Testis (tissue), 2 donors: ENCODE measurements at regions not wholly inside any gene's neighbourhood (a gene's known extent, or its start where the extent isn't known, plus 50 kb on each side); places are given as distances from the start of the nearest gene placed in this dataset.

Experiments used
- DNase-seq: peaks from one replicate; pipeline ENCODE4 v3.0.0-alpha.2; 2019
- H3K27ac ChIP-seq, 2 donors: fragments of 200-600 bp; sonication (generic); one replicate each; pipeline ENCODE4 v1.5.1; 2019
- H3K27me3 ChIP-seq: fragments of 200-600 bp; sonication (generic); one replicate; pipeline ENCODE4 v1.5.1; 2019
- H3K36me3 ChIP-seq: fragments of 200-600 bp; sonication (generic); one replicate; pipeline ENCODE4 v1.5.1; 2017; ENCODE audit warnings: low read depth; ENCODE audit errors: missing control alignments
- H3K4me1 ChIP-seq: fragments of 200-600 bp; sonication (generic); one replicate; pipeline ENCODE4 v1.5.1; 2019
- H3K4me3 ChIP-seq, 2 donors: fragments of 200-600 bp; sonication (generic); one replicate each; pipeline ENCODE4 v1.5.1; 2017 to 2019
- H3K9me3 ChIP-seq: fragments of 200-600 bp; sonication (generic); one replicate; pipeline ENCODE4 v1.5.1; 2017
- POLR2A ChIP-seq: fragments of 450-650 bp; IDR thresholded peaks from one replicate; pipeline ENCODE4 v1.6.1; 2017; ENCODE audit warnings: antibody characterized with exemption, mild to moderate bottlenecking, moderate library complexity
- WGBS, 2 donors: methylation state at CpG; one replicate each; pipeline ENCODE4 v1.1.5; 2018; 5-methylcytosine and 5-hydroxymethylcytosine counted together
- intact Hi-C: fragments of 100-400 bp; cut with DNase I; formaldehyde crosslinking; loops from one replicate; pipeline ENCODE4 v1.15.1; 2023; ENCODE audit warnings: low total_unique reads
- TF ChIP-seq, protein P1 (sequence below), 3 experiments: fragments of 450-650 bp in 2 of 3; fragments of 200-600 bp in 1 of 3; sonication (generic) in 1 of 3; IDR thresholded peaks; one replicate each; pipeline ENCODE4 v1.5.1; 2016 to 2019; ENCODE audit warnings: antibody characterized with exemption in 3 of 3, mild to moderate bottlenecking in 2 of 3, moderate library complexity in 1 of 3

DNA sequence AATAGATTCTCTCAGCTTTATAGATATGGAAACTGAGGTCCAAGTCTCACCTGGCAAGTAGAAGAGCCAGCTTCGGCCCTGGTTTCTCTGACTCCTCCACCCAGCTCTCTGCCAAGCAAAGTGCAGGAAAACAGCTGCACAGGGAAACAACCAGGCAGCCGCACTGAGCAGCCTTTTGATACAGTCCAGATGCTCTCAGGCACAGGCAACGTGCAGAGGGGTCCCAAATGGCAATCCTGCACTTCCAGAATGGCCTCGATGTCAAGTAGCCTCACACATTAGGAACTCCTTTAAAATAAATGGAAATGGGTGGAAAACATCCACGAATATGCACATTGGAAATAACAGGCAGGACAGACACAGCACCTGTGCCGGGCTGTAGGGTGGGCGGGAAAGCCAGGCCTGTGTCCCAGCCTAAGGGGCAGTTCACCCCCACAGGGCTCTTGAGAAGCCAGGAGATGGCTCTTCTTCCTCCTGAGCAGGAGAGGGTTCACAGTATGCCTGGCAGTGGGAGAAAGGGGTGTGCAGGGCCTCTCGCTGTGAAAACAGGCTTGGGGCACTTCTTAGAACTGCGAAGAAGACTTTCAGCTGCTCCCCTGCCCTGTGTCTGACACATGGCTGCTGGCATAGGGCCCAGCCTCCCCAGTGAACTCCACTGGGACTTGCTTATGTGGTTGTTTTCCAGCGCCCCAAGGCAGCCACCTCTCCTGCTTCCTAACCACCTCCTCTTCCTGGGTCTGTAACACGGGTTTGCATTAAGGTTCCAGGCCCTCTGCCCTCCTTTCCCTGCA lies 63.9 kb upstream of the TUBA3E start:
- Histone ChIP-seq H3K9me3 (no peaks in the 10 kb centered on the region), H3K27me3 (no peaks in the 10 kb centered on the region), H3K4me3 (no peak overlapping the region), H3K4me1 (no peaks in the 10 kb centered on the region), H3K27ac (no peak overlapping the region), H3K36me3 (no peaks in the 10 kb centered on the region)
- no peak for DNase-seq
- TF ChIP-seq POLR2A: no peak
- TF ChIP-seq, protein P1, sequence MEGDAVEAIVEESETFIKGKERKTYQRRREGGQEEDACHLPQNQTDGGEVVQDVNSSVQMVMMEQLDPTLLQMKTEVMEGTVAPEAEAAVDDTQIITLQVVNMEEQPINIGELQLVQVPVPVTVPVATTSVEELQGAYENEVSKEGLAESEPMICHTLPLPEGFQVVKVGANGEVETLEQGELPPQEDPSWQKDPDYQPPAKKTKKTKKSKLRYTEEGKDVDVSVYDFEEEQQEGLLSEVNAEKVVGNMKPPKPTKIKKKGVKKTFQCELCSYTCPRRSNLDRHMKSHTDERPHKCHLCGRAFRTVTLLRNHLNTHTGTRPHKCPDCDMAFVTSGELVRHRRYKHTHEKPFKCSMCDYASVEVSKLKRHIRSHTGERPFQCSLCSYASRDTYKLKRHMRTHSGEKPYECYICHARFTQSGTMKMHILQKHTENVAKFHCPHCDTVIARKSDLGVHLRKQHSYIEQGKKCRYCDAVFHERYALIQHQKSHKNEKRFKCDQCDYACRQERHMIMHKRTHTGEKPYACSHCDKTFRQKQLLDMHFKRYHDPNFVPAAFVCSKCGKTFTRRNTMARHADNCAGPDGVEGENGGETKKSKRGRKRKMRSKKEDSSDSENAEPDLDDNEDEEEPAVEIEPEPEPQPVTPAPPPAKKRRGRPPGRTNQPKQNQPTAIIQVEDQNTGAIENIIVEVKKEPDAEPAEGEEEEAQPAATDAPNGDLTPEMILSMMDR (IDR thresholded peaks at IDR 0.05): no peak
- WGBS, 2 donors: 71 to 79% methylated on average over 11 of the region's 11 CpGs
- intact Hi-C loops: no loop called here

GRCh38 chr2:130261099-130261498 lies 62.9 kb upstream of the TUBA3E start:
- Histone ChIP-seq H3K27ac (no peak overlapping the region), H3K27me3 (no peaks in the 10 kb centered on the region), H3K4me3 (no peak overlapping the region), H3K4me1 (no peaks in the 10 kb centered on the region), H3K9me3 (no peaks in the 10 kb centered on the region), H3K36me3 (no peaks in the 10 kb centered on the region)
- 85 to 88% methylated on average over 10 of the region's 10 CpGs for WGBS, 2 donors
- no peak for DNase-seq
- intact Hi-C loops: no loop called here
- TF ChIP-seq, protein P1 (IDR thresholded peaks at IDR 0.05): no peak
- TF ChIP-seq POLR2A: no peak

- DNase-seq: no peak
- Histone ChIP-seq H3K4me1 (no peaks in the 10 kb centered on the region), H3K36me3 (no peaks in the 10 kb centered on the region), H3K27ac (no peak overlapping the region), H3K9me3 (no peaks in the 10 kb centered on the region), H3K27me3 (no peaks in the 10 kb centered on the region), H3K4me3 (no peak overlapping the region)
- TF ChIP-seq, protein P1 (IDR thresholded peaks at IDR 0.05): no peak
- TF ChIP-seq POLR2A: no peak
- 51 to 62% methylated on average over 4 of the region's 4 CpGs for WGBS, 2 donors
- intact Hi-C loops: no loop called here
Observed at GRCh38 chr2:130259594-130259993, 61.4 kb upstream of the TUBA3E start.

DNA sequence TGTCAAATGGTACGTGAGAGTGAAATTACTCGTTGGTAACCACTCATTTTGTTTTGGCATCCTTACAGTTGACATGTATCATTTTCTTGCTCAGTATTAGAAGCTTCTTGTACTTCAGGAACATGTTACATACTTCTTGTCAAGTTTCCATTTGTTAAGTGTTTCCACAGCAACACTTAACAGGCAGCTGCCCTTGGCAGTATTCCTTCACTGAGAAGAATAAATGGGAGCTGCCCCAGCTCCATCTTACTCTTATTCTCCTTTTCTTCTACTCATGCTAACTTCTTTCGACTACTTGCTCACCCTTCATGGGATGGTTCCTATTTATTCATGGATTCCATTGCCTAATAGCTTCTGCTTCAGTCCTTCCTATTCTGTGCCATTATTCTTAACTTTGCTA lies 60.1 kb upstream of the TUBA3E start:
- DNase-seq: no peak
- Histone ChIP-seq H3K27me3 (no peaks in the 10 kb centered on the region), H3K9me3 (no peaks in the 10 kb centered on the region), H3K4me1 (no peaks in the 10 kb centered on the region), H3K36me3 (no peaks in the 10 kb centered on the region), H3K27ac (no peak overlapping the region), H3K4me3 (no peak overlapping the region)
- TF ChIP-seq, protein P1 (IDR thresholded peaks at IDR 0.05): no peak
- TF ChIP-seq POLR2A: no peak
- intact Hi-C loops: no loop called here
- WGBS, 2 donors: 70 to 75% methylated on average over 3 of the region's 3 CpGs
